ENCODE measurements at regions not wholly inside any gene's neighbourhood (a gene's known extent, or its start where the extent isn't known, plus 50 kb on each side); places are given as distances from the start of the nearest gene placed in this dataset.
"Not testable (repeated sequence)": the region's sequence is repeated elsewhere in the genome, so short reads cannot be mapped to it uniquely, and the experiment has no call there.

DNA sequence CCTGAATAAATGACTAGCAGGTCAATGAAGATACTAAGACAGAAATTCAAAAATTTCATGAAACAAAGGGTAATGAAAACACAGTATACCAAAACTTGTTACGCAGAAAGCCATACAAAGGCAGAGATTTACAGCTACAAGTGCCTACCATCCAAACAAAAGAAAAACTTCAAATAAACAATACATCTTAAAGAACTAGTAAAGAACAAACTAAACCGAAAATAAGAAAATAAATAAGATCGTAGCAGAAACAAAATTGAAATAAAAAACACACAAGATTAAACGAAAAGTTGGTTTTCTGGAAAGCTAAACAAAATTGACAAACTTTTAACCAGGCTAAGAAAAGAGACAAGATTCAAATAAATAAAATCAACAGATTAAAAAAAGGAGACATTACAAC is 51.5 kb downstream of the VPREB1 start:
- DNase-seq, result not testable (repeated sequence)

DNA sequence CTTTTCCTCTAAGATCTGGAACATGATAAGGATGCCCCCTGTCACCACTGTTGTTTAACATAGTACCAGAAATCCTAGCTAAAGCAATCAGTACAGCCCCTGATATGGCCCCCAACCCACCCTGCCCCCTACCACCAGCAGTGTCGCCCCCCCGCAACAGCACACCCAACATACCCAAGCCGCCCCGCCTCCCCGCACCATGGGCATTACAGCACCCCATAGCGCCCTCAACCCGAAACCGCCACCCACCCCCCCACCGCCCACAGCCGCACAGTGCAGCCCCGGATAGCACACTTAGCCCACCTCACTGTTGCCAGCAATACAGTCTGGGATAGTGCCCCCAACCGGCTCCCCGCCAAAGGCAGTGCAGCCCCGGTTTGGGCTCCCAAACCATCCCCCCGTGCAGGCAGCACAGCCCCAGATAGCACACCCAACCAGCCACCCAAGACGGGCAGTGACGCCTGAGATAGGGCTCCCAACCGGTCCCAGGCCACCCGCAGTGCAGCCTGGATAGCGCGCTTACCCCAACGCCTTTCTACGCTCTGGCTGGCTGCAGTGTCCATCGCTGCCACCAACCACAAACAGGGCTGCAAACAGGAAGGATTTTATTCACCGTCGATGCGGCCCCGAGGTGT is 52.7 kb downstream of the VPREB1 start:
- DNase-seq, result not testable (repeated sequence)

DNA sequence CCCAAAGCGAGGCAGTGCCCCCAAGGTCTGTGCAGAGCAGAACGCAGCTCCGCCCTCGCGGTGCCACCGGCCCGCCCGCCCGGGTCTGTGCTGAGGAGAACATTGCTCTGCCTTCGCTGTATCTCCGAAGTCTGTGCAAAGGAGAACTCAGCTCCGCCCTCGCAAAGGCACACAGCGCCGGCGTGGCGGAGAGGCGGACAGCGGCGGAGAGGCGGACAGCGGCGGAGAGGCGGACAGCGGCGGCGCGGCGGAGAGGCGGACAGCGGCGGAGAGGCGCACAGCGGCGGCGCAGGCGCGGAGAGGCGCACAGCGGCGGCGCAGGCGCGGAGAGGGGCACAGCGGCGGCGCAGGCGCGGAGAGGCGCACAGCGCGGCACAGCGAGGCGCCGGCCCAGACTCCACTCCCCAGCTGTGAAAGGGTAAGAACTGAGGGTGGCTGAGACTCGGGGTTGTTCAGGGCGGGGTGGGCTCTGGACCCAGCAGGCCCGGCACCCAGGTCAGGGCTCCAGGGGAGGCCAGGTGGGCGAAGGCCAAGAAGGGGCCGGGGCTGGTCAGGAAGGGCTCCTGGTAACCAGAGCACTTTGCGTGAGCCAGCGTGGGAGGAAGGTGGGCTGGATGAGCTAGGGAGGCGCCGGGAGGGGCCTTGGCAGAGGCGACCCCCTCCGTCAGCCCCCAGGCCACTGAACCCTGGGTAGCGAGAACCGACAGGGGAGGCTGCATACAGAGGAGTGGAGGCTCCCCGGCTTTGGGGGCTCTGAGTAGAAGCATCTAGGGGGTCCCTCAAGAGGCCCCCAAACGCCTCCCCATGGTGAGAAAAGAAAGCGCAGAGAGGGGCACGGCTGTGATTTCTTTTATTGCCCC is 53.4 kb downstream of the VPREB1 start:
- peak; percentile 2 for DNase-seq

DNA sequence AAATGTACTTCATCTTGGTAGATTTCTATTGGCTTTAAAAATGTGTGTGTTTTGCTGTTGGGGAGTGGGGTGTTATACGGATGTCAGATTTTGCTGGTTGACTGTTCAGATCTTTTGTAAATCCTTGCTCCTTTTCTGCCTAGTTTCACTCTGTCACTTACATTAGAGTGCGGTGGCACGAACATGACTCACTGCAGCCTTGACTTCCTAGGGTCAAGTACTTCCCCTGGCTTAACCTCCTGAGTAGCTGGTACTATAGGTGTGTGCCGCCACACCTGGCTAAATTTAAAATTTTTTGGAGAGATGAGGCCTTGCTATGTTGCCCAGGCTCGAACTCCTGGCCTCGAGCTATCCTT is 54.0 kb downstream of the VPREB1 start:
- DNase-seq, result not testable (repeated sequence)

DNA sequence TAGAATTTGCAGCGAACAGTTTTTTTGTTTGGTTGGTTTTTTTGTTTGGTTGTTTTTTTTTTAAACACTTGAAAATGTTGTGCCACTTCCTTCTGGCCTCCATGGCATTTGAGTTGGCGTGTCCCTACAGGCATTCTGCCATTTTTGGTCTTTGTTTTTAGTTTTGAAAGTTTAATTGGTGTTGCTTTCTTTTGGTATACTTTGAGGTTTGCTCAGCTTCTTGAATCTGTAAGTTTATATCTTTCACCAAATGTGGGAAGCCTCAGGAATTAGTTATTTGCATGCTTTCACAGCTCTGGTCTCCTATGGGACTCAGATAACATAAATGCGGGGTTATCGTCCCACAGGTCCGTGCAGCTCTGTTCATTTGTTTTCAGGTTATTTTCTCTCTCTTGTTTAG is 55.9 kb downstream of the VPREB1 start:
- not testable (repeated sequence) for DNase-seq

DNA sequence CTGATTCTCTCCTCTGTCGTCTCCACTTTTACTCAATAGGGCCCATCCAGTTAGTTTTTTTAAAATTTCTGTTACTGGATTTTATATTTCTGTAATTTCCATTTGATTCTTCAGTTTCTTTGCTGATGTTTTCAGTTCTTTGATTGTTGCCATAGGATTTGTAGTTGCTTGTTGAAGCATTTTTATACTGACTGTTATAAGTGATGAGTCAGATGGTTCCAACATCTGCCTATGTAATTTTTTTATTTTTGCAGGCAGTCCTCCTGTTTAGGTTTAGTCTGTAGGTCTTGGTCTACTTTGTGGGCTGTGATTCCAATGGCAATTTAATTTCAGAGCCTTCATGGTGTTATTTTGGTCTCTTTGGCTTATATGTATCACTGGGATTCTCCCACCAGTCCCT is 56.4 kb downstream of the VPREB1 start:
- DNase-seq, result not testable (repeated sequence)

DNA sequence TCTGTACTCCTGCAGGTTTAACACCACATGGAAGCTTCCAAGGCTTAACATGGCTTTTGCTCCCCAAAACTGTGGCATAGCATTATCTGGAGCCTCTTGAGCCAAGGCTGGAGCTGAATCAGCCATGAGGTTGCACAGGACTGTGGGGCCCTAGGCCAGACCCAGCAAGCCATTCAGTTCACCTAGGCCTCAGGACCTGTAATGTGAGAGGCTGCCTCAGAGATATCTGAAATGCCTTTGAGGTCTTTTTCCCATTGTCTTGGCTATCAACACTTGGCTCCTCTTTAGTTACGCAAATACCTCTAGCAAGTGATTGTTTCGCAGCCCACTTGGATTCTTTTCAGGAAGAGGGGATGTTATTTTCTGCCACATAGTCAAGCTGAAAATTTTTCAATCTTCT is 72.0 kb downstream of the VPREB1 start:
- DNase-seq, result no peak

DNA sequence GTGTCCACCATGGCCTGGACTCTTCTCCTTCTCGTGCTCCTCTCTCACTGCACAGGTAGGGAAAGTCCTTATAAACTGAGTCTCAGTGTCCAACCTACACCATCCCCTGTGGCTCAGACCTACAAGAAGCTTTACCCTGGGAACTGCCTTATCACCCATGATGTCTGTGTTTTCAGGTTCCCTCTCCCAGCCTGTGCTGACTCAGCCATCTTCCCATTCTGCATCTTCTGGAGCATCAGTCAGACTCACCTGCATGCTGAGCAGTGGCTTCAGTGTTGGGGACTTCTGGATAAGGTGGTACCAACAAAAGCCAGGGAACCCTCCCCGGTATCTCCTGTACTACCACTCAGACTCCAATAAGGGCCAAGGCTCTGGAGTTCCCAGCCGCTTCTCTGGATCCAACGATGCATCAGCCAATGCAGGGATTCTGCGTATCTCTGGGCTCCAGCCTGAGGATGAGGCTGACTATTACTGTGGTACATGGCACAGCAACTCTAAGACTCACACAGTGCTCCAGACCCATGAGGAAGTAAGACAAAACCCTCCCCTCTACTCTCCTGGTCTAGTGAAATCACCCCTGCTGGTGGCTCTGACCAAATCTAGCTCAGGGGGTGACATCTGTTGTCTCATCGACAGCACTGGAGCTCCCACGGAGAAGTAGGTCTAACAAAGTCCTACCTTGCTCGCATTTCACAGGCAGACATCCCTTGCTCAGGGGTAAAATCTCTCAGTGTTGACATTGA is 74.3 kb downstream of the VPREB1 start:
- DNase-seq, result no peak

DNA sequence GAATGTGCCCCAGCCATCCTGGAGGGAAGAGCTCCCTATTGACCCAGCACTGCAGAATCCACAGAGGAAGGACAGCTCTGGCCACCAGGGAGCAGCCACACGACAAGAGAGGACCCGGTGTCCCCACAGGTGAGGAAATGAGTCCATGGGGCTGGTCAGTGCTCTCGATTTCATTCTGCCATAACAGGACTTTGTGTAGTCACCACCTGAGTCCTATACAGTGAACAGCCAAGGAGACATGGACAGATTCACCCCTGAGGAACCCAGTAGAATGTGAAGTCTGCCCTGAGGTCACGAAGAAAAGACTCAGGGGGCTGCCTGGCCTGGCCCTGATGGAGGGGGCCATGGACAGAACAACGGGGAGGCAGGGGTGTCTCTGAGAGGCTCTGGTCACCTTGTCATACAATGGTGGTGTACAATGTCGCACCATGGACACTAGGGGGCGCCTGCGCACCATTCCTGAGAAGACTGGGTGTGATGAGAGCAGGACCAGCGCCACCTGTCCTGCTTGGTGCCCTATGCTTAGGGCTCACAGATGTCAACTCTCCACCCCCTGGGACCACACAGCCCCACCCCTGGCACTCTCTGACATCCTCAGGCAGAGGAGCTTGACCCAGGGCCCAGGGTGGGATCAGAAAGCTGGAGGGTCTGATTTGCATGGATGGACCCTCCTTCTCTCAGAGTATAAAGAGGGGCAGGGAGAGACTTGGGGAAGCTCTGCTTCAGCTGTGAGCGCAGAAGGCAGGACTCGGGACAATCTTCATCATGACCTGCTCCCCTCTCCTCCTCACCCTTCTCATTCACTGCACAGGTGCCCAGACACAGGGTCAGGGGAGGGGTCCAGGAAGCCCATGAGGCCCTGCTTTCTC is 77.4 kb downstream of the VPREB1 start:
- not testable (repeated sequence) for DNase-seq

DNA sequence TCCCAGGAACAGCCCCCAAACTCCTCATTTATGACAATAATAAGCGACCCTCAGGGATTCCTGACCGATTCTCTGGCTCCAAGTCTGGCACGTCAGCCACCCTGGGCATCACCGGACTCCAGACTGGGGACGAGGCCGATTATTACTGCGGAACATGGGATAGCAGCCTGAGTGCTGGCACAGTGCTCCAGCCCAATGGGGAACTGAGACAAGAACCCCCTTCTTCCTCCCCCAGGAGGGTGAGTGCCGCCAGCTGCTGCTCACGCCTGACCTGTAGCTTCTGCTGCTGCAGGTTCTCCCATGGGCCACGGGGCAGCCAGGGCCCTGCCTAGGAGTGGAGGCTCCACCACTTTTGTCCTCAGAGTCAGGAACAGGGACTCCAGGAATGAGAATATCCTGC is 78.2 kb downstream of the VPREB1 start:
- DNase-seq, result no peak

DNA sequence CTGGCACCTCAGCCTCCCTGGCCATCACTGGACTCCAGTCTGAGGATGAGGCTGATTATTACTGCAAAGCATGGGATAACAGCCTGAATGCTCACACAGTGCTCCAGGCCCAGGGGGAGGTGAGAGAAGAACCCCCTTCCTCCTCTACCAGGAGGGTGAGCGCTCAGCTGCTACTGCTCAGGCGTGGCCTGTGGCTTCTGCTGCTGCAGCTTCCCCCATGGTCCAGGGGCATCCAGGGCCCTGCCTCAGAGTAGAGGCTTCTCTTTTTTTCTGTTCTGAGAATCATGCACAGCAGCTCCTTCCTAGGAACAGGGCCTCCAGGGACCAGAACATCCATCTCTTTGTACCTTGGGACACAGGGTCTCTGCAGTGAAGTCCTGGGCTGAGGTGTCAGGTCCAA is 83.1 kb downstream of the VPREB1 start:
- no peak for DNase-seq

DNA sequence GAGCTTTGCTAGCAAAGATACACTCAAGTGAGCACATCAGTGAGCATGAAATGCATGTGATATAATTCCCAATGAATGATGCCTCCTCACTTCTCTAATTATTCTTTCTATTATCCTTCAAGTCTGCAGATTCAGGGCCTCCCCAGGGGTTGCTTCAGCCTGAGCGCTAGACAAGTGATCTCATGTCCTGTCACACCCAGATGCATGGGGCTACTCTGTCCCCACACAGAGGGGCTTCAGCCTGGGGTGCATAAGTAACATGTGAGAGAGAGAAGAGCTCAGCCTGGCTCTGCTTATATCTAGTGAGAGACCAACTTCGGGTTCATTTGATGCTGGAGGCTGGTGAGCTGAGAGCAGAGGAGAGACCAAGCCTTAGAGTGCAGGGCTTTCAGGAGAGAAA is 85.2 kb downstream of the VPREB1 start:
- DNase-seq, result no peak

DNA sequence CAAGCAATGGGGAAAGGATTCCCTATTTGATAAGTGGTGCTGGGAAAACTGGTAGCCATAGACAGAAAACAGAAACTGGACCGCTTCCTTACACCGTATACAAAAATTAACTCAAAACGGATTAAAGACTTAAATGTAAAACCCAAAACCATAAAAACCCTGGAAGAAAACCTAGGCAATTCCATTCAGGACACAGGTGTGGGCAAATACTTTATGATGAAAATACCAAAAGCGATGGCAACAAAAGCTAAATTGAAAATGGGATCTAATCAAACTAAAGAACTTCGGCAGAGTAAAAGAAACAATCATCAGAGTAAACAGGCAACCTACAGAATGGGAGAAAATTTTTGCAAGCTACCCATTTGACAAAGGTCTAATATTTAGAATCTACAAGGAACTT is 91.1 kb downstream of the VPREB1 start:
- DNase-seq, result not testable (repeated sequence)

DNA sequence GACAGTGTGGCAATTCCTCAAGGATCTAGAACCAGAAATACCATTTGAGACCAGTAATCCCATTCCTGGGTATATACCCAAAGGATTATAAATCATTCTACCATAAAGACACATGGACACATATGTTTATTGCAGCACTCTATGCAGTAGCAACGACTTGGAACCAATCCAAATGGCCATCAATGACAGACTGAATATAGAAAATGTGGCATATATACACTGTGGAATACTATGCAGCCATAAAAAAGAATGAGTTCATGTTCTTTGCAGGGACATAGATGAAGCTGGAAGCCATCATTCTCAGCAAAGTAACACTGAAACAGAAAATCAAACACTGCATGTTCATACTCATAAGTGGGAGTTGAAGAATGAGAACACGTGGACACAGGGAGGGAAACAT is 91.7 kb downstream of the VPREB1 start:
- DNase-seq, result not testable (repeated sequence)

DNA sequence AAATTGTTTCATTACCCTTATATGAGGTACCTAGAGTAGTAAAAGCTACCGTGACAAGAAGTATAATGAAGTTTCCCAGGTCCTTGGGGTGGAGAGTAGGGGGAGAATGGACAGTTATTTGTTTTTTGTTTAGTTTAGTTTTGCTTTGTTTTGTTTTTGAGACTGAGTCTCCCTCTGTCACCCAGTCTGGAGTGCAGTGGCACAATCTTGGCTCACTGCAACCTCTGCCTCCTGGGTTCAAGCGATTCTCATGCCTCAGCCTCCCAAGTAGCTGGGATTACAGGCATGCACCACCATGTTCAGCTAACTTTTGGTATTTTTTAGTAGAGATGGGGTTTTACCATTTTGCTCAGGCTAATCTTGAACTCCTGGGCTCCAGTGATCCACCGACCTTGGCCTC is 94.2 kb downstream of the VPREB1 start:
- not testable (repeated sequence) for DNase-seq

DNA sequence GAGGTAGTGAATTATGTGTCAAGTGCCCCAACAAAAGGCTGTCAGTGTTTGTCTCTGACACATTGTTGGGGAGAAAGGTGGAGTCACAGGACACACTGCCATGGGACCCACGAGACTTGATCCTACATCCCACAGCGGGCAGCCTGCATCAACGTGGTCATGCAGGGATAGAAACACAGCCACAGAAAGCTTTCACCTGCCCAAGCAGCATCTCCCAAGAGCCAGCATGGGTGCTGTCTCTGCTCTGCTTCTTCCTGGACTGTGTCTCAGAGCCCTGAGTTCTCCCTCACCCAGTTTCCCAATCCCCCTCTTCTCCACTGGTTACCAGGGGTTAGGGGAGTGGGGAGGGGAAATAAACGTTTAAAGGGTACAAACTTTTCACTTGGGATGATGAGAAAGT is 97.2 kb downstream of the VPREB1 start:
- no peak for DNase-seq

DNA sequence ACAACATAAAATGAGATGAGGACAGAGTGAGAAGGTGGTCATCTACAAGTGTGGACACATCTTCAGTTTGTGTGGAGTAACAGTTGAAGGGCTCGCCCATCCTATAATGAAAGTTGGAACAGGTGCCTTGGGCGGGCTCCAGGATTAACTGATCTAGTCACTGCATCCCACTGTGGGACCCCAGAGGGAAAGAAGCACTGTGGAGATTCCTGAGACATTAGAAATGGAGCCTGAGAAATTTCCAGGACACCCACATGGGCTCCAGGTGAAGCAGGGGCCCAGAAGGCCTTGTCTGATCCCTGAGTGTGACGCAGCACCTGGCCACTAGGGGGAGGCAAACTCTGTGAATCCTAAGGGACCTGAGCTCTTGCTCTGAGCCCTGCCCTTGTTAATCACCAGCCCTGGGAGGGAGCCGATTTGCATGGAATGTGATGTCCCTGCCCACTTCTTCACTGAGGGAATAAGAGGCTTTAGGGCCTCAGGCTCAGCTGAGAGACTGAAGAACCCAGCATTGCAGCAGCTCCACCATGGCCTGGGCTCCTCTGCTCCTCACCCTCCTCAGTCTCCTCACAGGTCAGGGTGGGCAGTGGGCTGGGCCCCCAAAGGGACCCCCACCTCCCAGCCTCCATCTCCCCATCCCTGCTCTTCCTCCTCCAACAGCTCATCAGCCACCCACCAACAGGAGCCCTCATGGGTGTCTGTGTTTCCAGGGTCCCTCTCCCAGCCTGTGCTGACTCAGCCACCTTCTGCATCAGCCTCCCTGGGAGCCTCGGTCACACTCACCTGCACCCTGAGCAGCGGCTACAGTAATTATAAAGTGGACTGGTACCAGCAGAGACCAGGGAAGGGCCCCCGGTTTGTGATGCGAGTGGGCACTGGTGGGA is 98.4 kb downstream of the VPREB1 start:
- peak; percentile 41 for DNase-seq

DNA sequence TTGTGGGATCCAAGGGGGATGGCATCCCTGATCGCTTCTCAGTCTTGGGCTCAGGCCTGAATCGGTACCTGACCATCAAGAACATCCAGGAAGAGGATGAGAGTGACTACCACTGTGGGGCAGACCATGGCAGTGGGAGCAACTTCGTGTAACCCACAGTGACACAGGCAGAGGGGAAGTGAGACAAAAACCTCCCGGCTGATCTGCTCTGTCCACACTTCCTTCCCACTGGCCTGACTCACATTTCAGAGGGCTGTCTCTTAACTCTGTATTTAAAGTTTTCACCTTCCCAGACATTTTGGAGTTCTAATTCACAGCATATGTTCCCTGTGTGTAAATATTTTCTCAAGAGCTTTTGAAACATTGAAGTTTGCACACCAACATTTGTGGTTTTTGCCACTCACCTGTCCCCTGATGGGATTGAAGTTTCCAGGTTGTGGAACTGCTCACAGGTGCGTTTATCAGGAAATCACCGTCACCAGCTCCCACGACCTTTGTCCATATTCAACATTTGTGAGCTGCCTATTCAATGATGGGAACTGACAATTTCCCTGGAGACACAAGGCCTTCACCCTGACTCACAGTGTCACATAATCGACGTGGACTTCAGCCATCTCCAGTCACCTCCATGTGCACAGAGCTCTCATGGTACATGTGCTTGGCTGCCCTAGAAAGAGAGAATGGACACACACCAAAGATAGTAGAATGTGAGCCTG is 99.2 kb downstream of the VPREB1 start:
- no peak for DNase-seq

DNA sequence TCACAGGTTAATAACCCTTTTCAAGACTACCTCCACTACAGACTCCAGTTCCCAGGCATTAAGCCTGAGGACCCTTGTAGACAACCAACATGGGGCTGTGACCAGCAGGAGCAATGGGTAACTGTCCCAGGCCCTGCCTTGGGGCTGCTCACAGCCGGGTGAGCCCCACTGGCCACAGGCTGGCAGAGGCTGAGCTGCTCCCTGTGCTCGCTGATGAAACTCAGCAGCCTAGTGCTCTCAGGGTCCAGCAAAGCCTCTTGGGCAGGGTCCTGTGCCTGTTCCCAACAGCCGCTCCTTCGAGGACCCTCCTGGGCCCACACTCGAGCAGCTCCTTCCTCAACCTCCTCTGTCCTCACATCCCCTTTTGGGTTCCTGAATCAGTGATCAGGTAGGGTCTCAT is 99.8 kb downstream of the VPREB1 start:
- DNase-seq, result no peak

DNA sequence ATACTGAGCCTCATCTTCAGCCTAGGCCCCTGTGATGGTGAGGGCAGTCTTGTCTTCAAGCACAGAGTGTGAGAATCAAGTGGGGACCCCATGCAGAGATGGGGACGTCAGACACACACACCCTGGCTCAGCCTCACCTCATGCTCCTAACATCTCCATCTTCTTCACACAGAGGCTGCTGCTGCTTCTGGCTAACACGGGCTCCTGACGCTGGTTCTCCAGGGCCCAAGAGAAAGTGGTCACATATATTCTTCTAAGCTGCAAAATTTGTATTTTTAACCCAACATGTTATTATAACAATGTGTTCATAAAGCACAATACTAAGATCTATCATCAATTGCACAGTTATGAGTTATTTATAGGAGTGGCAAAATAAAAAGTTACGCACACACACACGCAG is 101.2 kb downstream of the VPREB1 start:
- no peak for DNase-seq

Data from NCI-H2029 treated with DMSO at 0.1 percent for 48 hours (cell line).